Keratinocyte (primary cell): ENCODE measurements at regions not wholly inside any gene's neighbourhood (a gene's known extent, or its start where the extent isn't known, plus 50 kb on each side); places are given as distances from the start of the nearest gene placed in this dataset.
A peak's percentile ranks its signal among the peaks of the same experiment; 100 is the strongest.

Source experiments
- DNase-seq: peaks from one replicate; pipeline ENCODE4 v3.0.0-alpha.2; 2011; ENCODE audit warnings: low read depth, missing footprints, low spot score
- FAIRE-seq: peaks from 2 replicates; lab custom pipeline; 2011; peaks lifted over from hg19 to GRCh38; lab: Jason Lieb, UNC
- H2AFZ ChIP-seq: 2 replicates; pipeline ENCODE4 v1.6.0; 2012; ENCODE audit warnings: low read length, control low read depth, inconsistent platforms; ENCODE audit not compliant: control insufficient read depth
- H3K27ac ChIP-seq: 2 replicates; pipeline ENCODE4 v1.5.1; 2011; ENCODE audit warnings: low read length; ENCODE audit not compliant: control insufficient read depth, insufficient read depth
- H3K27me3 ChIP-seq: 3 replicates; pipeline ENCODE4 v1.6.0; 2011; ENCODE audit warnings: low read length; ENCODE audit not compliant: control insufficient read depth, insufficient read depth; ENCODE audit errors: extremely low read depth
- H3K36me3 ChIP-seq, 2 experiments: 2 replicates in 1 of 2; 3 replicates in 1 of 2; pipeline ENCODE4 v1.5.1; 2011; ENCODE audit warnings: low read length in 2 of 2, mild to moderate bottlenecking in 1 of 2; ENCODE audit not compliant: control insufficient read depth in 2 of 2, insufficient read depth in 2 of 2; ENCODE audit errors: extremely low read depth in 1 of 2
- H3K4me1 ChIP-seq: 3 replicates; pipeline ENCODE4 v1.5.1; 2011; ENCODE audit warnings: low read length; ENCODE audit not compliant: control insufficient read depth, insufficient read depth; ENCODE audit errors: extremely low read depth
- H3K4me2 ChIP-seq: 3 replicates; pipeline ENCODE4 v1.6.0; 2011; ENCODE audit warnings: low read depth, low read length; ENCODE audit not compliant: control insufficient read depth, insufficient read depth; ENCODE audit errors: extremely low read depth
- H3K4me3 ChIP-seq, 3 experiments: fragments of 200-600 bp in 1 of 3; sonication (generic) in 1 of 3; 2 replicates in 2 of 3; 3 replicates in 1 of 3; pipeline ENCODE4 v1.5.1; 2011 to 2016; ENCODE audit warnings: low read length in 3 of 3, mild to moderate bottlenecking in 3 of 3, control low read depth in 2 of 3, inconsistent platforms in 1 of 3, low read depth in 1 of 3, mixed read lengths in 1 of 3, mixed run types in 1 of 3, moderate library complexity in 1 of 3; ENCODE audit not compliant: control insufficient read depth in 2 of 3, insufficient read depth in 2 of 3; ENCODE audit errors: extremely low read depth in 1 of 3
- H3K79me2 ChIP-seq: 2 replicates; pipeline ENCODE4 v1.6.0; 2012; ENCODE audit warnings: low read length; ENCODE audit not compliant: control insufficient read depth, insufficient read depth
- H3K9ac ChIP-seq: 3 replicates; pipeline ENCODE4 v1.6.0; 2011; ENCODE audit warnings: low read length; ENCODE audit not compliant: control insufficient read depth, insufficient read depth; ENCODE audit errors: extremely low read depth
- H3K9me1 ChIP-seq: 3 replicates; pipeline ENCODE4 v1.6.0; 2011; ENCODE audit warnings: low read length; ENCODE audit not compliant: control insufficient read depth, insufficient read depth; ENCODE audit errors: extremely low read depth
- H3K9me3 ChIP-seq: 2 replicates; pipeline ENCODE4 v1.5.1; 2012; ENCODE audit warnings: low read depth, low read length; ENCODE audit not compliant: control insufficient read depth
- H4K20me1 ChIP-seq: 3 replicates; pipeline ENCODE4 v1.6.0; 2011; ENCODE audit warnings: low read length; ENCODE audit not compliant: control insufficient read depth, insufficient read depth; ENCODE audit errors: extremely low read depth
- CTCF ChIP-seq, 3 experiments: IDR thresholded peaks in 1 of 3; conservative IDR thresholded peaks in 1 of 3; optimal IDR thresholded peaks in 1 of 3; 2 replicates in 2 of 3; 3 replicates in 1 of 3; pipeline versions ENCODE3 to v1.5.1; 2011; ENCODE audit warnings: low read length in 3 of 3, mild to moderate bottlenecking in 3 of 3, moderate library complexity in 2 of 3, control low read depth in 1 of 3, inconsistent platforms in 1 of 3; ENCODE audit not compliant: insufficient read depth in 2 of 3; ENCODE audit errors: extremely low read depth in 1 of 3
- EZH2 ChIP-seq: IDR thresholded peaks from one replicate; pipeline ENCODE4 v1.6.1; 2012; ENCODE audit warnings: inconsistent platforms, mild to moderate bottlenecking, low read length, moderate library complexity
- dilution Hi-C: fragments of 300-500 bp; cut with MboI; formaldehyde crosslinking; loops from one replicate; pipeline ENCODE4 v1.7.0; 2020; ENCODE audit warnings: low sequenced_read_pairs; ENCODE audit not compliant: extremely low pct_ligation_motif_present

- no peaks in the 10 kb centered on the region for H3K9me3 ChIP-seq
- no peak overlapping the region for H2AFZ ChIP-seq
- peaks cover 26% of the 10 kb centered on the region for H3K4me1 ChIP-seq
- H3K27ac ChIP-seq: no peak overlapping the region
- no peaks in the 10 kb centered on the region for H3K36me3 ChIP-seq
- DNase-seq: no peak
- no peak overlapping the region for H3K9ac ChIP-seq
- no peaks in the 10 kb centered on the region for H3K9me1 ChIP-seq
- no peak overlapping the region for H3K4me2 ChIP-seq
- no peaks in the 10 kb centered on the region for H4K20me1 ChIP-seq
- FAIRE-seq: no peak
- dilution Hi-C loops: no loop called here
- no peak overlapping the region for H3K4me3 ChIP-seq
- H3K27me3 ChIP-seq: no peaks in the 10 kb centered on the region
- TF ChIP-seq EZH2: no peak
- TF ChIP-seq CTCF (optimal IDR thresholded peaks at IDR 0.05 in 1 of 3, IDR thresholded peaks at IDR 0.05 in 1 of 3, conservative IDR thresholded peaks at IDR 0.05 in 1 of 3; ENCODE audit: extremely low read depth in 1 of 3, insufficient read depth in 2 of 3, low read length in 3 of 3): peak in 2 of 3 experiments; percentile 2 to 42
- no peaks in the 10 kb centered on the region for H3K79me2 ChIP-seq
Measured at GRCh38 chr21:35508139-35508888, 459.2 kb upstream of the RUNX1 start.

GRCh38 chr21:35507181-35507759 lies 458.2 kb upstream of the RUNX1 start:
- FAIRE-seq: no peak
- no peaks in the 10 kb centered on the region for H3K36me3 ChIP-seq
- no peak overlapping the region for H3K27ac ChIP-seq
- H3K9me3 ChIP-seq: no peaks in the 10 kb centered on the region
- no peaks in the 10 kb centered on the region for H3K9me1 ChIP-seq
- no peak overlapping the region for H3K4me2 ChIP-seq
- H3K4me3 ChIP-seq: no peak overlapping the region
- H3K27me3 ChIP-seq: no peaks in the 10 kb centered on the region
- H3K79me2 ChIP-seq: no peaks in the 10 kb centered on the region
- DNase-seq: no peak
- H3K4me1 ChIP-seq: peaks cover 26% of the 10 kb centered on the region
- dilution Hi-C loops: no loop called here
- TF ChIP-seq EZH2: no peak
- no peak overlapping the region for H2AFZ ChIP-seq
- H4K20me1 ChIP-seq: no peaks in the 10 kb centered on the region
- no peak overlapping the region for H3K9ac ChIP-seq
